NB4 (cell line): ENCODE measurements at regions not wholly inside any gene's neighbourhood (a gene's known extent, or its start where the extent isn't known, plus 50 kb on each side); places are given as distances from the start of the nearest gene placed in this dataset.

Experiments
- DNase-seq: peaks from one replicate; pipeline ENCODE4 v3.0.0; 2010; ENCODE audit warnings: low read depth
- H3K4me3 ChIP-seq: one replicate; pipeline ENCODE4 v1.5.1; 2011; ENCODE audit warnings: mild to moderate bottlenecking, low read depth, low read length, moderate library complexity
- CTCF ChIP-seq: IDR thresholded peaks from one replicate; pipeline ENCODE4 v1.5.1; 2012; ENCODE audit warnings: low read depth, low read length
- MAX ChIP-seq: IDR thresholded peaks from 2 replicates; pipeline ENCODE4 v1.6.1; 2011; ENCODE audit warnings: low read depth, low read length
- MYC ChIP-seq: IDR thresholded peaks from 2 replicates; pipeline ENCODE4 v1.6.1; 2011; ENCODE audit warnings: low read depth, low read length
- POLR2A ChIP-seq: IDR thresholded peaks from 2 replicates; pipeline ENCODE4 v1.6.1; 2011; ENCODE audit warnings: mild to moderate bottlenecking; ENCODE audit not compliant: insufficient read length; ENCODE audit errors: extremely low read depth

GRCh38 chr5:156008844-156009243 is 318.1 kb upstream of the SGCD start:
- H3K4me3 ChIP-seq = no peak overlapping the region
- DNase-seq = no peak
- TF ChIP-seq CTCF = no peak

- H3K4me3 ChIP-seq = no peak overlapping the region
- TF ChIP-seq CTCF = no peak
- no peak for TF ChIP-seq MYC
- TF ChIP-seq MAX = no peak
- TF ChIP-seq POLR2A = no peak
- DNase-seq = no peak
Measured at GRCh38 chr5:156009583-156009982, 317.4 kb upstream of the SGCD start.

GRCh38 chr5:156015137-156015536 is 311.8 kb upstream of the SGCD start:
- TF ChIP-seq CTCF (no peak), MYC (no peak), MAX (no peak)
- DNase-seq = no peak
- H3K4me3 ChIP-seq = no peak overlapping the region

- DNase-seq = no peak
- no peak overlapping the region for H3K4me3 ChIP-seq
- TF ChIP-seq CTCF (no peak), MAX (no peak)
Measured at GRCh38 chr5:156019130-156019529, 307.8 kb upstream of the SGCD start.

GRCh38 chr5:156019571-156020180 is 307.3 kb upstream of the SGCD start:
- DNase-seq = no peak
- no peak for TF ChIP-seq POLR2A
- TF ChIP-seq MYC = no peak
- no peak for TF ChIP-seq CTCF
- H3K4me3 ChIP-seq = no peak overlapping the region

- TF ChIP-seq CTCF = no peak
- no peak for TF ChIP-seq MAX
- TF ChIP-seq POLR2A = no peak
- TF ChIP-seq MYC = no peak
- no peak overlapping the region for H3K4me3 ChIP-seq
- no peak for DNase-seq
Measured at GRCh38 chr5:156020647-156021046, 306.3 kb upstream of the SGCD start.
